Ascending aorta (tissue), 2 donors: ENCODE measurements at regions not wholly inside any gene's neighbourhood (a gene's known extent, or its start where the extent isn't known, plus 50 kb on each side); places are given as distances from the start of the nearest gene placed in this dataset.

Experiments
- DNase-seq, 2 donors: peaks; one replicate each; pipeline ENCODE4 v3.0.0-alpha.2; 2019; ENCODE audit warnings: low spot score in 2 of 2
- H3K27ac ChIP-seq, 2 donors: fragments of 200-600 bp; sonication (generic); one replicate each; pipeline ENCODE4 v1.5.1; 2016 to 2017; ENCODE audit warnings: mild to moderate bottlenecking in 1 of 2
- H3K27me3 ChIP-seq: fragments of 200-600 bp; sonication (generic); one replicate; pipeline ENCODE4 v1.5.1; 2017
- H3K36me3 ChIP-seq, 2 donors: fragments of 200-600 bp; sonication (generic); one replicate each; pipeline ENCODE4 v1.5.1; 2016
- H3K4me1 ChIP-seq, 2 donors: fragments of 200-600 bp; sonication (generic); one replicate each; pipeline ENCODE4 v1.5.1; 2016 to 2017; ENCODE audit warnings: mild to moderate bottlenecking in 1 of 2
- H3K4me3 ChIP-seq, 2 donors: fragments of 200-600 bp; sonication (generic); one replicate each; pipeline ENCODE4 v1.5.1; 2016 to 2017; ENCODE audit warnings: mild to moderate bottlenecking in 1 of 2
- H3K9me3 ChIP-seq, 2 donors: fragments of 200-600 bp; sonication (generic); one replicate each; pipeline ENCODE4 v1.5.1; 2016
- intact Hi-C: fragments of 100-400 bp; cut with DNase I; formaldehyde crosslinking; loops from one replicate; pipeline ENCODE4 v1.15.1; 2023
- TF ChIP-seq, protein P1 (sequence below), 3 experiments: fragments of 200-600 bp in 2 of 3; fragments of 450-650 bp in 1 of 3; sonication (generic) in 2 of 3; IDR thresholded peaks; one replicate each; pipeline ENCODE4 v1.5.1; 2016 to 2019; ENCODE audit warnings: antibody characterized with exemption in 3 of 3, mild to moderate bottlenecking in 1 of 3, moderate library complexity in 1 of 3

DNA sequence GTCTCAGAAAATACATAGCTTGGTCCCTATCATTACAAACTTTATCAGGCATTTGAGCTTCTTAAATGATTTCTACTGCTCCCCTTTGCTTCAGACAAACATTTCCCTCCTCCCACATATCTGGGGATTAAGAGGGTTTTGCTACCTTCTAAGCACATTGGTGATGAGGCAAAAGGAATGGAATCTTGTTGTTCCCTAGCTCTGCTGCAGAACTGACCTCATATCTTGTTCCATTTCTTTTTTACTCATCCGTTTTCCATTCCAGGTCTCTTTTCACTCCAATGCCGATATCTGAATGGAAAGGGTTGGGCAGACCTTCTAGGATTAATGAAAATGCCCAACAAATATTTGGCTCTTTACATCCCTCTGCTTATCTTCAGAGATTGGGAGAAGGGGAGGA, 444.6 kb downstream of the ZNF608 start:
- H3K36me3 ChIP-seq: no peaks in the 10 kb centered on the region
- H3K4me1 ChIP-seq: no peaks in the 10 kb centered on the region
- no peaks in the 10 kb centered on the region for H3K9me3 ChIP-seq
- TF ChIP-seq, protein P1, sequence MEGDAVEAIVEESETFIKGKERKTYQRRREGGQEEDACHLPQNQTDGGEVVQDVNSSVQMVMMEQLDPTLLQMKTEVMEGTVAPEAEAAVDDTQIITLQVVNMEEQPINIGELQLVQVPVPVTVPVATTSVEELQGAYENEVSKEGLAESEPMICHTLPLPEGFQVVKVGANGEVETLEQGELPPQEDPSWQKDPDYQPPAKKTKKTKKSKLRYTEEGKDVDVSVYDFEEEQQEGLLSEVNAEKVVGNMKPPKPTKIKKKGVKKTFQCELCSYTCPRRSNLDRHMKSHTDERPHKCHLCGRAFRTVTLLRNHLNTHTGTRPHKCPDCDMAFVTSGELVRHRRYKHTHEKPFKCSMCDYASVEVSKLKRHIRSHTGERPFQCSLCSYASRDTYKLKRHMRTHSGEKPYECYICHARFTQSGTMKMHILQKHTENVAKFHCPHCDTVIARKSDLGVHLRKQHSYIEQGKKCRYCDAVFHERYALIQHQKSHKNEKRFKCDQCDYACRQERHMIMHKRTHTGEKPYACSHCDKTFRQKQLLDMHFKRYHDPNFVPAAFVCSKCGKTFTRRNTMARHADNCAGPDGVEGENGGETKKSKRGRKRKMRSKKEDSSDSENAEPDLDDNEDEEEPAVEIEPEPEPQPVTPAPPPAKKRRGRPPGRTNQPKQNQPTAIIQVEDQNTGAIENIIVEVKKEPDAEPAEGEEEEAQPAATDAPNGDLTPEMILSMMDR (IDR thresholded peaks at IDR 0.05): no peak
- intact Hi-C loops: no loop called here
- no peak overlapping the region for H3K27ac ChIP-seq
- no peak overlapping the region for H3K4me3 ChIP-seq
- H3K27me3 ChIP-seq: no peaks in the 10 kb centered on the region
- no peak for DNase-seq

DNA sequence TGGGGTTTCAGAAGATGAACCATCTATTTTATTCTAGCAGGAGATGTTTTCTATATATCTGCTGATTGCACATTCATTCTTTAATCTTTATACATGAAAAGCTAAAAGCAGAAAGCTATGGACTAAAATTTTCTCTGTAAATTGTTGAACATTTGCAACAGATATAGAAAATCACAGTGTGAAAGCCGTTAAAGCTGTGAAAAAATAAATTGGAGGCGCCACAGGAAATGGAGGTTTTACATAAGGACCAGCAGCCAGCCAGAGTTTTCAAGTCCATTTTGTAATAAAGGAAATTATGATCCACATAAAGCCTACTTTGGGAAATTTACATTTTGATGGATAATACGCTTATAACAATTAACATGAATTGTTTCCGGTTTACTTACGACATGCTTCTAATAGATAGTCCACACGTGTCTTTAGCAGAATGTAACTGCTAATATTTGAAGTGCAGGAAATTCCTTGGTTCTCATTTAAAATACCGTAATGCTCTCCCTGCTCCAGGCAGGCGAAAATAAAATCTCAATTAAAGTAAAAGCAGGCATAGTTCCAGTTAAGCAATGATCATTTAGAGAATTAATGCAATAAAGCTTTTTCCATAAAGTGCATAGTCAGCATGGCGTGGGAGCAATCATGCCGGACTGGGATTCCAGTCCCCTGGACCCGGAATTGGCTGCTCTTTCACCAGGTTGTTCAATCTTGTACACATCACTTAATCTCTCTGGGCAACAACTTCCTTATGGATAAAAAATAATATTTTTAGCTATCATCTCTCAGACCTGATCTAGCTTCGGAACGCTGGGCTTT, 445.4 kb downstream of the ZNF608 start:
- Histone ChIP-seq H3K27me3 (no peaks in the 10 kb centered on the region), H3K4me1 (no peaks in the 10 kb centered on the region), H3K4me3 (no peak overlapping the region), H3K9me3 (no peaks in the 10 kb centered on the region), H3K27ac (no peak overlapping the region), H3K36me3 (no peaks in the 10 kb centered on the region)
- TF ChIP-seq, protein P1 (IDR thresholded peaks at IDR 0.05): no peak
- no peak for DNase-seq
- intact Hi-C loops: no loop called here

DNA sequence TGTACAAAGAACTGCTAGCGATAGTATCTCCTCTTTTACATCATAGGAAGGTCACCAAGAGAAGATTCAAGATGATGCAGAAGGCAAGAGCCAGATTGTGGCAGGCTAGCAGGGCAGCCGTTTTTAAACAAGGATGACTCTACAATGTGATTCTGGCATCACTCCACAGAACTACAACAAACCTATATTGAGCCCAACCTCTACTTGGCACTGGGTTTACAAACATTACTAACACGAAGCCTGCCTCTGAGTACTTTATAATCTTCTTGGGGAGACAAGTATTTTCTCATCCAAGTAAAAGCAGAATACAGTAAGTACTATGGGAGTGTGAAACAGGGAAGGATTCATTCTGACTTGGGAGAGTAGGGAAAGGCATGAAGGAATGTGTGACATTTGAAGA, 448.6 kb downstream of the ZNF608 start:
- Histone ChIP-seq H3K27me3 (no peaks in the 10 kb centered on the region), H3K36me3 (no peaks in the 10 kb centered on the region), H3K4me3 (no peak overlapping the region), H3K27ac (no peak overlapping the region), H3K4me1 (no peaks in the 10 kb centered on the region), H3K9me3 (no peaks in the 10 kb centered on the region)
- no peak for DNase-seq
- TF ChIP-seq, protein P1 (IDR thresholded peaks at IDR 0.05): no peak
- intact Hi-C loops: no loop called here

DNA sequence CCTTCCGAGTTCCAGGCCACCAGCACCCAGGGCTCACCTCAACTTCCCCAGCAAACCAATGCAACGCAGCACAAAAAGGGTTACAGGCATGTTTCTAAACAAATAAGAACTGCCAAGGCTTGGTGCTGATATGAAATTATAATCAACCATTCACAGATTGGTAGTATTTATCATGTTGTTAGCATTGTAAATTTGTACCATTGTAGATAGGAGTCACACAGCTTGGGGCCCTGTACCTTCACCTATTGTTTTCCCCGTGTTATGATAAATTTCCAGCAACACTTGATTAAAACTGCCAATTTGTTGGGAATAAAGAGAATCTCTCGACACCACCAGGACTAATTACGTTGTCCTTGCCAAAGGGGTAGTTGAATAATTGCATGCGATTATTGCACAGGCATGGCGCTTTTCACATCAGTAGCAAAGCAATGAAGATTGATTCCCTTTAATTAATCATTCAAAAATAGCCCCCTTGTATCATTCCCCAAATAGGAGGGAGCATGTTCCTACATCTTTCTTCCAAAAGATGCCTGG, 454.1 kb downstream of the ZNF608 start:
- Histone ChIP-seq H3K4me1 (peaks cover 0 to 14% of the 10 kb centered on the region in 2 donors), H3K9me3 (no peaks in the 10 kb centered on the region), H3K36me3 (no peaks in the 10 kb centered on the region), H3K27me3 (no peaks in the 10 kb centered on the region), H3K27ac (no peak overlapping the region), H3K4me3 (no peak overlapping the region)
- intact Hi-C loops: no loop called here
- TF ChIP-seq, protein P1 (IDR thresholded peaks at IDR 0.05): no peak
- no peak for DNase-seq

DNA sequence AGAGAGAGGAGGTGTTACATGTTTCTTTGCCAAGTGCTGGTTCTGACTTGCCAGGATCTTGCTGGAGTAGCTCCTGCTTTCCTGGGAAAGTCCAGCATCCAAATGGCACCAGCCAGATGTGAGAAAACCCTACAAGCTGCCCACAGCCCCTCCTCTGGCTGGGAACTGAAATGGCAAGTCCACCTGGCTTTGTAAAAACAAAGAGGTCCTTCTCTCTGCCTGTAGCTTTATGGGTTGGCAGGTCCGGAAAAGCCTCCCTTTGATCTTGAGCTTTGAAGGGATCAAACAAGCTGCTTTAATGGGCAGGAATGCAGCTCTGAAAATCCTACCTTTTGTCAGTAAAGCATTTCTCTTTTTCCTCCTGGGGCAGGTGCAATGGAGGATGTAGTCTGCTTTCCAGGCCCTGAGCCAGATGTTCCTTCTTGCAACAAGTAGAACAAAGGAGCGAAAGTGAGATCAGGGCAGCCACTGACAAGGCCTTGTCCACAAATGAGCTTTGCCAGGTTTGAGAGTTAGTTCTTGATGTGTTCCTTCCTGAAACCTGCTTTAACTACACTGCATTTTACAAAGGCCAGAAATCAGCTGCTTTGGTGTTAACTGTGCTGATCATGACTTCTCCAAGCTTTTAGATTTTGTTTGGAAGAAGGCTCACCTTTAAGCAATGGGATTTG, 456.7 kb downstream of the ZNF608 start:
- DNase-seq: no peak
- Histone ChIP-seq H3K4me3 (no peak overlapping the region), H3K9me3 (no peaks in the 10 kb centered on the region), H3K27ac (no peak overlapping the region), H3K27me3 (no peaks in the 10 kb centered on the region), H3K4me1 (peaks cover 0 to 14% of the 10 kb centered on the region in 2 donors), H3K36me3 (no peaks in the 10 kb centered on the region)
- TF ChIP-seq, protein P1 (IDR thresholded peaks at IDR 0.05): peak in 1 of 3 experiments; percentile 12
- intact Hi-C loops: no loop called here
